Loucy (cell line): ENCODE measurements at regions not wholly inside any gene's neighbourhood (a gene's known extent, or its start where the extent isn't known, plus 50 kb on each side); places are given as distances from the start of the nearest gene placed in this dataset.

ENCODE experiments used
- EZH2phosphoT487 ChIP-seq: fragments of 200-600 bp; IDR thresholded peaks from 2 replicates; pipeline ENCODE4 v1.6.1; 2018; ENCODE audit warnings: antibody characterized with exemption, mild to moderate bottlenecking, moderate library complexity, borderline replicate concordance
- TF ChIP-seq, protein P1 (sequence below): fragments of 200-600 bp; sonication (generic); conservative IDR thresholded peaks from 2 replicates; pipeline ENCODE4 v1.5.1; 2014; ENCODE audit warnings: mild to moderate bottlenecking, antibody characterized with exemption, low read length

DNA sequence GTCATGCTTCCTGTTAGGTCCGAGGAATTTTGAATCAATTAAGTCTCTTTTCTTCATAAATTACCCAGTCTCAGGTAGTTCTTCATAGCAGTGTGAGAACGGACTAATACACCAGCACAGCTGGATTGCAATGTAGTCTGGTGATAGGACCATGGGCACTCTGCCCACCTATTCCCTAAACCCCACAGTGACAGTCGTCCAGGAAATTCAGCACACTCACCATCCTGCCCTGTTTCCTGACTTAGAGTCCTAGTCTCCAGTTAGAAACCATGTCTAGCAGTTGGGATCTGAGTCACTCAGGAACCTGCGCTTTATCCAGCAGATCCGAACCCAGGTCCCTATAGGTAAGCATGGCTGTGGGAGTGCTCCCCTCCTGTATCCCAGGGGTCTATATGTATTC is 149.3 kb upstream of the TNR start:
- TF ChIP-seq, protein P1, sequence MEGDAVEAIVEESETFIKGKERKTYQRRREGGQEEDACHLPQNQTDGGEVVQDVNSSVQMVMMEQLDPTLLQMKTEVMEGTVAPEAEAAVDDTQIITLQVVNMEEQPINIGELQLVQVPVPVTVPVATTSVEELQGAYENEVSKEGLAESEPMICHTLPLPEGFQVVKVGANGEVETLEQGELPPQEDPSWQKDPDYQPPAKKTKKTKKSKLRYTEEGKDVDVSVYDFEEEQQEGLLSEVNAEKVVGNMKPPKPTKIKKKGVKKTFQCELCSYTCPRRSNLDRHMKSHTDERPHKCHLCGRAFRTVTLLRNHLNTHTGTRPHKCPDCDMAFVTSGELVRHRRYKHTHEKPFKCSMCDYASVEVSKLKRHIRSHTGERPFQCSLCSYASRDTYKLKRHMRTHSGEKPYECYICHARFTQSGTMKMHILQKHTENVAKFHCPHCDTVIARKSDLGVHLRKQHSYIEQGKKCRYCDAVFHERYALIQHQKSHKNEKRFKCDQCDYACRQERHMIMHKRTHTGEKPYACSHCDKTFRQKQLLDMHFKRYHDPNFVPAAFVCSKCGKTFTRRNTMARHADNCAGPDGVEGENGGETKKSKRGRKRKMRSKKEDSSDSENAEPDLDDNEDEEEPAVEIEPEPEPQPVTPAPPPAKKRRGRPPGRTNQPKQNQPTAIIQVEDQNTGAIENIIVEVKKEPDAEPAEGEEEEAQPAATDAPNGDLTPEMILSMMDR = no peak
- no peak for TF ChIP-seq EZH2phosphoT487
